Endothelial cell of umbilical vein (primary cell): ENCODE measurements at regions not wholly inside any gene's neighbourhood (a gene's known extent, or its start where the extent isn't known, plus 50 kb on each side); places are given as distances from the start of the nearest gene placed in this dataset.

Experiments
- BruUV-seq: library from RNA; stranded (reverse); fragments of 400-500 nt; replicated peaks from 2 replicates; lab custom pipeline; 2021; lab: Mats Ljungman, UMichigan
- CTCF ChIA-PET: fragments of 300-600, 350-600 bp; sonication (Branson Sonifier 250); formaldehyde crosslinking; loops from one replicate; lab custom pipeline; 2021; ENCODE audit warnings: antibody characterized with exemption, inconsistent platforms; lab: Charles Lee
- POLR2A ChIA-PET: fragments of 300-600, 350-600 bp; sonication (Branson Sonifier 250); formaldehyde crosslinking; loops from one replicate; lab custom pipeline; 2021; ENCODE audit warnings: antibody characterized with exemption, inconsistent platforms; lab: Charles Lee
- DNase-seq: peaks from one replicate; pipeline ENCODE4 v3.0.0-alpha.2; 2011; ENCODE audit warnings: low read depth, low spot score
- FAIRE-seq: peaks from 2 replicates; lab custom pipeline; 2011; peaks lifted over from hg19 to GRCh38; lab: Jason Lieb, UNC
- H2AFZ ChIP-seq: 2 replicates; pipeline ENCODE4 v1.6.0; 2012; ENCODE audit warnings: low read depth, low read length, control low read depth, inconsistent platforms
- H3K27ac ChIP-seq: 2 replicates; pipeline ENCODE4 v1.5.1; 2011; ENCODE audit warnings: low read depth, mild to moderate bottlenecking, control low read depth, low read length, moderate library complexity; ENCODE audit not compliant: insufficient read depth
- H3K27me3 ChIP-seq, 2 experiments: 2 replicates each; pipeline versions ENCODE4 v1.6.0 to v1.6.1; 2011; ENCODE audit warnings: low read length in 2 of 2, mixed read lengths in 1 of 2; ENCODE audit not compliant: control insufficient read depth in 2 of 2, insufficient read depth in 2 of 2
- H3K36me3 ChIP-seq, 2 experiments: 2 replicates in 1 of 2; 3 replicates in 1 of 2; pipeline ENCODE4 v1.5.1; 2011; ENCODE audit warnings: low read length in 2 of 2, mild to moderate bottlenecking in 1 of 2, moderate library complexity in 1 of 2; ENCODE audit not compliant: control insufficient read depth in 2 of 2, insufficient read depth in 2 of 2; ENCODE audit errors: extremely low read depth in 1 of 2
- H3K4me1 ChIP-seq: 3 replicates; pipeline ENCODE4 v1.5.1; 2011; ENCODE audit warnings: mild to moderate bottlenecking, low read length; ENCODE audit not compliant: control insufficient read depth, insufficient read depth; ENCODE audit errors: extremely low read depth
- H3K4me2 ChIP-seq: 2 replicates; pipeline ENCODE4 v1.6.1; 2011; ENCODE audit warnings: low read length, control low read depth, mixed read lengths; ENCODE audit not compliant: insufficient read depth
- H3K4me3 ChIP-seq, 3 experiments: fragments of 200-600 bp in 1 of 3; sonication (generic), shearing (Covaris generic) in 1 of 3; replicated peaks in 1 of 3; 2 replicates each; pipeline ENCODE4 v1.5.1; 2011 to 2016; ENCODE audit warnings: control low read depth in 3 of 3, low read length in 3 of 3, mild to moderate bottlenecking in 2 of 3, inconsistent platforms in 1 of 3, low read depth in 1 of 3, moderate library complexity in 1 of 3; ENCODE audit not compliant: insufficient read depth in 1 of 3
- H3K79me2 ChIP-seq: 2 replicates; pipeline ENCODE4 v1.6.0; 2012; ENCODE audit warnings: low read length, inconsistent platforms; ENCODE audit not compliant: control insufficient read depth, insufficient read depth
- H3K9ac ChIP-seq: replicated peaks from 2 replicates; pipeline ENCODE3; 2011; ENCODE audit warnings: low read length, control low read depth; ENCODE audit not compliant: insufficient read depth; ENCODE audit errors: extremely low read depth
- H3K9me1 ChIP-seq: replicated peaks from 3 replicates; pipeline ENCODE4 v1.6.0; 2011; ENCODE audit warnings: mild to moderate bottlenecking, low read length; ENCODE audit not compliant: control insufficient read depth, insufficient read depth; ENCODE audit errors: extremely low read depth
- H3K9me3 ChIP-seq: replicated peaks from 2 replicates; pipeline ENCODE4 v1.5.1; 2012; ENCODE audit warnings: low read length, inconsistent platforms; ENCODE audit not compliant: control insufficient read depth, insufficient read depth
- H4K20me1 ChIP-seq: replicated peaks from 2 replicates; pipeline ENCODE3; 2011; ENCODE audit warnings: mild to moderate bottlenecking, low read length; ENCODE audit not compliant: control insufficient read depth, insufficient read depth; ENCODE audit errors: extremely low read depth
- EZH2 ChIP-seq: IDR thresholded peaks from 2 replicates; pipeline ENCODE4 v1.6.1; 2012; ENCODE audit warnings: borderline replicate concordance, low read depth, mild to moderate bottlenecking, moderate library complexity, low read length, inconsistent platforms; ENCODE audit not compliant: severe bottlenecking
- FOS ChIP-seq: IDR thresholded peaks from 2 replicates; pipeline ENCODE4 v1.6.1; 2011; ENCODE audit warnings: mild to moderate bottlenecking, low read length, moderate library complexity, borderline replicate concordance; ENCODE audit not compliant: insufficient read depth
- GATA2 ChIP-seq: IDR thresholded peaks from 2 replicates; pipeline ENCODE4 v1.7.0; 2011; ENCODE audit warnings: low read depth, mild to moderate bottlenecking, moderate library complexity, mixed read lengths, low read length; ENCODE audit not compliant: insufficient read length, insufficient read depth
- JUN ChIP-seq: IDR thresholded peaks from 2 replicates; pipeline ENCODE4 v1.6.1; 2011; ENCODE audit warnings: borderline replicate concordance, low read depth; ENCODE audit not compliant: insufficient read length, insufficient read depth
- MYC ChIP-seq: IDR thresholded peaks from one replicate; pipeline ENCODE4 v1.6.1; 2011; ENCODE audit warnings: mild to moderate bottlenecking, low read depth, low read length
- POLR2A ChIP-seq: IDR thresholded peaks from 2 replicates; pipeline ENCODE4 v1.6.1; 2012; ENCODE audit warnings: low read depth, mild to moderate bottlenecking, control low read depth, low read length
- POLR2AphosphoS5 ChIP-seq: IDR thresholded peaks from 2 replicates; pipeline ENCODE4 v1.6.1; 2012; ENCODE audit warnings: low read depth, mild to moderate bottlenecking, control low read depth, low read length, moderate library complexity; ENCODE audit not compliant: insufficient read depth
- dilution Hi-C: fragments of 300-500 bp; cut with MboI; formaldehyde crosslinking; loops from one replicate; pipeline ENCODE4 v1.15.0; 2019; ENCODE audit warnings: low sequenced_read_pairs; ENCODE audit not compliant: extremely low pct_ligation_motif_present
- intact Hi-C: fragments of 100-400 bp; cut with micrococcal nuclease; formaldehyde crosslinking; loops from one replicate; pipeline ENCODE4 v1.10.0; 2022
- TF ChIP-seq, protein P1 (sequence below): IDR thresholded peaks from 2 replicates; pipeline ENCODE4 v1.6.1; 2011; ENCODE audit not compliant: insufficient read depth, insufficient read length
- TF ChIP-seq, protein P2 (sequence below), 2 donors: IDR thresholded peaks; 1 replicate in 1 of 2; 2 replicates in 1 of 2; pipeline ENCODE4 v1.5.1; 2011; ENCODE audit warnings: low read length in 2 of 2, mild to moderate bottlenecking in 2 of 2, moderate library complexity in 2 of 2, control low read depth in 1 of 2, inconsistent platforms in 1 of 2, low read depth in 1 of 2; ENCODE audit not compliant: insufficient read depth in 1 of 2; ENCODE audit errors: extremely low read depth in 1 of 2

DNA sequence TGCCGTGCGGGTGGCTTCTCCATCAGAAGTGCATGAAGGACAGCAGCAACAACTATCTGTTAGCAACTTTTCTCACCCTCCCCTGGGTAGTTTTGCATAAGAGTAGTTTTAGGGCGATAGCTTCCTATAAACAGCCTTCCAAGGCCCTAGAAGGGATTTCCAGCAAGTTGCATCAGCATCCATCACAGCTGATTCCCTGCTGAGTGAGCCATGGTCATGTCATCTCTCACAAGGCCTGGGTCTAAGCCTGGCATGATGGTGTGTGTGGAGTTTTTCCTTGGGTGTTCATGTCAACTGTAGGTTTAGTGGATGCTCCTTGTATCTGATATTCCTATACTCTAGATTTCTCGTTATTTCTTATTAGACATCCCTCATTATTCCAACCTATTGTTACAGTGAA is 2324.7 kb upstream of the AGA start:
- FAIRE-seq = no peak
- ChIA-PET CTCF (no interaction called here), POLR2A (no interaction called here)
- peaks cover 4% of the 10 kb centered on the region for H3K9me3 ChIP-seq
- H3K27ac ChIP-seq = no peak overlapping the region
- no peaks in the 10 kb centered on the region for H3K9me1 ChIP-seq
- H3K4me3 ChIP-seq = no peak overlapping the region
- no peaks in the 10 kb centered on the region for H3K4me1 ChIP-seq
- H4K20me1 ChIP-seq = no peaks in the 10 kb centered on the region
- H3K36me3 ChIP-seq = no peaks in the 10 kb centered on the region
- DNase-seq = no peak
- TF ChIP-seq, protein P1, sequence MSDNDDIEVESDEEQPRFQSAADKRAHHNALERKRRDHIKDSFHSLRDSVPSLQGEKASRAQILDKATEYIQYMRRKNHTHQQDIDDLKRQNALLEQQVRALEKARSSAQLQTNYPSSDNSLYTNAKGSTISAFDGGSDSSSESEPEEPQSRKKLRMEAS = no peak
- TF ChIP-seq, protein P2, sequence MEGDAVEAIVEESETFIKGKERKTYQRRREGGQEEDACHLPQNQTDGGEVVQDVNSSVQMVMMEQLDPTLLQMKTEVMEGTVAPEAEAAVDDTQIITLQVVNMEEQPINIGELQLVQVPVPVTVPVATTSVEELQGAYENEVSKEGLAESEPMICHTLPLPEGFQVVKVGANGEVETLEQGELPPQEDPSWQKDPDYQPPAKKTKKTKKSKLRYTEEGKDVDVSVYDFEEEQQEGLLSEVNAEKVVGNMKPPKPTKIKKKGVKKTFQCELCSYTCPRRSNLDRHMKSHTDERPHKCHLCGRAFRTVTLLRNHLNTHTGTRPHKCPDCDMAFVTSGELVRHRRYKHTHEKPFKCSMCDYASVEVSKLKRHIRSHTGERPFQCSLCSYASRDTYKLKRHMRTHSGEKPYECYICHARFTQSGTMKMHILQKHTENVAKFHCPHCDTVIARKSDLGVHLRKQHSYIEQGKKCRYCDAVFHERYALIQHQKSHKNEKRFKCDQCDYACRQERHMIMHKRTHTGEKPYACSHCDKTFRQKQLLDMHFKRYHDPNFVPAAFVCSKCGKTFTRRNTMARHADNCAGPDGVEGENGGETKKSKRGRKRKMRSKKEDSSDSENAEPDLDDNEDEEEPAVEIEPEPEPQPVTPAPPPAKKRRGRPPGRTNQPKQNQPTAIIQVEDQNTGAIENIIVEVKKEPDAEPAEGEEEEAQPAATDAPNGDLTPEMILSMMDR (IDR thresholded peaks at IDR 0.05; ENCODE audit: extremely low read depth in 1 of 2, insufficient read depth in 1 of 2, low read depth in 1 of 2, low read length in 2 of 2) = no peak
- TF ChIP-seq GATA2 (no peak), FOS (no peak), JUN (no peak), POLR2AphosphoS5 (no peak), POLR2A (no peak)
- no peak overlapping the region for H2AFZ ChIP-seq
- dilution Hi-C loops (no loop called here), intact Hi-C loops (no loop called here)
- H3K4me2 ChIP-seq = no peak overlapping the region
- H3K9ac ChIP-seq = no peak overlapping the region
- BruUV-seq = no TSS peak
- no peaks in the 10 kb centered on the region for H3K79me2 ChIP-seq
- H3K27me3 ChIP-seq = no peaks in the 10 kb centered on the region

DNA sequence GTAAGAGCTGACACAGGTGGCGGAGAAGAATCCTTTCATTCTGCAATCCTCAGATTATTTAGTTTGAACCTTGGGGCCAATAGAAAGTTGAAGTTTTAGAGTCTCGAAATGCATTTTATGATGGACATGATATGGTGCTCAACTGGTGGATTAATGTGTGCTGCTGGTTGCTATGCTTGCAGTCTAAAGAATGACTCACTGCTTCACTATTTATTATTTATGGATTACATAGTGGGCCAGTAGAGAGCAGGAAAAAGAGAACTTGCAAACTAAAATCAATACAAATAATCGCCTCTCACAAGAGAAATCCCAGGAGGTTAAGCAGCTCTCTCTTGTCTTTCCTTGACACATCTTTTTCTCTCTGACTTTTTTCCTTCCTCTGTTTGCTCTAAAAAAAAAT is 2326.8 kb upstream of the AGA start:
- H3K36me3 ChIP-seq = no peaks in the 10 kb centered on the region
- H3K27ac ChIP-seq = no peak overlapping the region
- H4K20me1 ChIP-seq = no peaks in the 10 kb centered on the region
- FAIRE-seq (no peak), DNase-seq (no peak)
- BruUV-seq = no TSS peak
- CTCF ChIA-PET = no interaction called here
- TF ChIP-seq EZH2 (no peak), MYC (no peak), JUN (no peak), POLR2A (no peak), GATA2 (no peak), POLR2AphosphoS5 (no peak), FOS (no peak)
- TF ChIP-seq, protein P1 = no peak
- TF ChIP-seq, protein P2 (IDR thresholded peaks at IDR 0.05; ENCODE audit: extremely low read depth in 1 of 2, insufficient read depth in 1 of 2, low read depth in 1 of 2, low read length in 2 of 2) = no peak
- no peak overlapping the region for H3K9ac ChIP-seq
- H3K27me3 ChIP-seq = no peaks in the 10 kb centered on the region
- no peaks in the 10 kb centered on the region for H3K79me2 ChIP-seq
- H3K4me3 ChIP-seq = no peak overlapping the region
- no peak overlapping the region for H2AFZ ChIP-seq
- intact Hi-C loops = no loop called here
- POLR2A ChIA-PET = no interaction called here
- no peak overlapping the region for H3K4me2 ChIP-seq
- no peaks in the 10 kb centered on the region for H3K4me1 ChIP-seq
- dilution Hi-C loops = no loop called here
- H3K9me3 ChIP-seq = peaks cover 4% of the 10 kb centered on the region
- H3K9me1 ChIP-seq = no peaks in the 10 kb centered on the region
